ENCODE measurements at regions not wholly inside any gene's neighbourhood (a gene's known extent, or its start where the extent isn't known, plus 50 kb on each side); places are given as distances from the start of the nearest gene placed in this dataset.

DNA sequence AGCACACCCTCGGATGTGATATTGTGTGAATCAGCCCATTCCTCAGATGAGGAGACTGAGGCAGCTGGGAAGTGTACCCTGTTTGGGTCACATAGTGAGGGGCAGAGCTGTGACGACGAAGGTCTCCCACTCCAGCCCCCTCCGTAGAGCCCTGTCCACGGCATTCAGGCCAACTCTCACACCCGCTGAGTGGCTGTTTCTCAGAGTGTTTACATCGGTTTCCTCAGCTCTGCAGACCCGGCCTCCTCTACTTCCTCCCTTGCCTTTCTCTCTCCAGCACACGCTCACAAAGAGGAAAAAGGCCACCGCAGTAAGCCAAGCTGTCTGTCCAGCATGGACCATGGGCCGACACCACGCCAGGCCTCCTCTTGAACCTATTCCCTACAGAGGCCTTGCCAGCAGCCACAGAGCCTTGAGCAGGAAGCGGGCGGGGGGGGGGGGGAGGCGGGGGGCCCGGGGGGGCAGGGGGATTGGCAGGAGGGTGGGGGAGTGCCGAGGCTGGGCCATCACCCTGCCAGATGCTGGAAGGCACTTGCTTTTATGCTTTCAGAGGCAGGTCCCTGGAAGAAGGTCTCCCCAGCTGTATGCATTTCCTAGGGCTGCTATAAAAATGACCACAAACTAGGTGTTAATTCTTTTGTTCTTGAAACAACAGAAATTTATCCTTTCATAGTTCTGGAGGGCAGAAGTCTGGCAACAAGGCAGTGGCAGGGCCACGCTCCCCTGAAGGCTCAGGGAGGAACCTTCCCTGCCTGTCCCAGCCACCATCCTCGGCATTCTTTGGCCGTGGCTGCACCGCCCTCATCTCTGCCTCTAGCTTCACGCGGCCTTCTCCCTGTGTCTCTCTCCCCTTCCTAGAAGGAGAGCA is 178.4 kb downstream of the PSMG1 start:
- Histone ChIP-seq H3K36me3 (ENCODE audit: control insufficient read depth in 2 of 2, insufficient read depth in 2 of 2, low read length in 1 of 2) (no peaks in the 10 kb centered on the region), H3K9ac (ENCODE audit: control insufficient read depth, insufficient read depth, low read length) (no peak overlapping the region), H3K4me1 (ENCODE audit: control insufficient read depth, insufficient read depth, low read length) (no peaks in the 10 kb centered on the region), H3K27ac (ENCODE audit: control insufficient read depth, insufficient read depth) (no peak overlapping the region), H3K27me3 (replicated peaks in 1 of 2; ENCODE audit: control insufficient read depth in 2 of 2, insufficient read depth in 2 of 2, low read length in 1 of 2) (peaks cover 0 to 5% of the 10 kb centered on the region in 2 experiments; a peak in 1 of 4 replicates), H3K9me3 (replicated peaks; ENCODE audit: control insufficient read depth, insufficient read depth, low read length) (no peaks in the 10 kb centered on the region), H4K20me1 (ENCODE audit: control insufficient read depth, insufficient read depth) (peaks cover 4% of the 10 kb centered on the region; the same call in 1 of the 2 replicates), H3K4me3 (no peak overlapping the region), H3K4me2 (ENCODE audit: control insufficient read depth, insufficient read depth) (no peak overlapping the region), H3K79me2 (ENCODE audit: control insufficient read depth, insufficient read depth, low read length) (no peaks in the 10 kb centered on the region), H2AFZ (ENCODE audit: control insufficient read depth, low read depth, low read length) (no peak overlapping the region)
- TF ChIP-seq CTCF (IDR thresholded peaks at IDR 0.05 in 2 of 3, conservative IDR thresholded peaks at IDR 0.05 in 1 of 3; ENCODE audit: control insufficient read depth in 2 of 3, extremely low read depth in 1 of 3, insufficient read depth in 1 of 3, low read depth in 3 of 3, low read length in 3 of 3) (no peak), SMARCA5 (IDR thresholded peaks at IDR 0.05) (no peak), ATF2 (IDR thresholded peaks at IDR 0.05; ENCODE audit: low read length) (no peak), FOXK2 (IDR thresholded peaks at IDR 0.05) (no peak)
- DNase-seq (ENCODE audit: low read depth, low spot score) (no peak), FAIRE-seq (no peak), ATAC-seq (no peak)
- POLR2A ChIA-PET = no interaction called here
- intact Hi-C loops (cut with micrococcal nuclease; ENCODE audit: unreplicated experiment) (no loop called here), in situ Hi-C loops (cut with MboI) (no loop called here)
- BruUV-seq (replicated peaks) = no TSS peak
- CTCF ChIA-PET = no interaction called here
- RAD21 ChIA-PET (ENCODE audit: unreplicated experiment) = no interaction called here
- WGBS (ENCODE audit: insufficient coverage, insufficient replicate concordance, low lambda C conversion rate, missing lambda C conversion rate) = 17% methylated on average over 18 of the region's 23 CpGs
- SMC1A ChIA-PET (ENCODE audit: uncharacterized antibody, unreplicated experiment) = no interaction called here

Measured in GM12878 (cell line).